AG09309 (cell line): ENCODE measurements at regions not wholly inside any gene's neighbourhood (a gene's known extent, or its start where the extent isn't known, plus 50 kb on each side); places are given as distances from the start of the nearest gene placed in this dataset.

ENCODE experiments used
- DNase-seq: peaks from one replicate; pipeline ENCODE4 v3.0.0-alpha.2; 2010; ENCODE audit warnings: low read depth
- H3K4me3 ChIP-seq: 2 replicates; pipeline ENCODE4 v1.5.1; 2011; ENCODE audit warnings: mild to moderate bottlenecking, low read depth, low read length, moderate library complexity; ENCODE audit not compliant: control insufficient read depth
- TF ChIP-seq, protein P1 (sequence below): IDR thresholded peaks from 2 replicates; pipeline ENCODE4 v1.5.1; 2011; ENCODE audit warnings: mild to moderate bottlenecking, low read depth, low read length, inconsistent platforms; ENCODE audit not compliant: insufficient read depth, control insufficient read depth; ENCODE audit errors: missing control alignments

DNA sequence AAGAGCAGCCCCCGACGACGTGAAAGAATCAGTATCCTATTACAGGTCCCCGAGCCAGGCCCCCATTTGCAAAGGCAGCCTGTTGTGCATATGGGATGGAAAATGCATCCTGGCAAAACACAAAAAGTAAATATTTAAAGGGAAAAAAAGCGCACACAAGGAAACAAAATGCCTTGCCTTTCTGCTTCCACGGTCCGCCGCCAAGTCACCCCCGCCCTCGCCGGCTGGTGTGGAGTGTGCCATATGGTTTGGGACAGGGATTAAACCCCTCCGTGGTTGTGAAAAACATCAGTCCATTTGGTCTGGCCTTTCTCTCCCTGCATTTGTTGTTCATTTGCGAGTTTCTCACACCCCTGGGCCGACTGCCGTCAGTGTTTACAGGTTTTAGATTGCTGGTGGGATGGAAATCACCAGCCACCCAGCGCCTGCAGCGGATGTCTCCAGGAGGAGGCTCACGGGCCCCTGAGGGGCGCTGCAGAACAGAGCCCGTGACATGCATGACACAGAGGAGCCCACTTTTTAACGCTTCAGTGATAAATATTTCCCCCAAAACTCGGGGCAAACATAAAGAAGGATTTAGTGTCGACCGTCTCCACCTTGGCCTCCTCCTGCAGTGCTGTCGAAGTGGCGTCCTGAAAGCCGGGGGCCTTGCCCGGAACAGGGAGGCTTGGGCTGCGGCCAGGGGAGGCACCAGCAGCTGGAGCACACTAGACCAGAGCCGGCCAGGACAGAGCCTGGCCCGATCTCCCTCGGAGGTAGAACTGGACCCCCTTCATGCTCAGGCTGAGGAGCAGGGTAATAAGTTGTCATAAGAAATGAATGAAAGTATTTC, 161.5 kb downstream of the HSD17B3 start:
- DNase-seq: no peak
- no peak overlapping the region for H3K4me3 ChIP-seq
- TF ChIP-seq, protein P1, sequence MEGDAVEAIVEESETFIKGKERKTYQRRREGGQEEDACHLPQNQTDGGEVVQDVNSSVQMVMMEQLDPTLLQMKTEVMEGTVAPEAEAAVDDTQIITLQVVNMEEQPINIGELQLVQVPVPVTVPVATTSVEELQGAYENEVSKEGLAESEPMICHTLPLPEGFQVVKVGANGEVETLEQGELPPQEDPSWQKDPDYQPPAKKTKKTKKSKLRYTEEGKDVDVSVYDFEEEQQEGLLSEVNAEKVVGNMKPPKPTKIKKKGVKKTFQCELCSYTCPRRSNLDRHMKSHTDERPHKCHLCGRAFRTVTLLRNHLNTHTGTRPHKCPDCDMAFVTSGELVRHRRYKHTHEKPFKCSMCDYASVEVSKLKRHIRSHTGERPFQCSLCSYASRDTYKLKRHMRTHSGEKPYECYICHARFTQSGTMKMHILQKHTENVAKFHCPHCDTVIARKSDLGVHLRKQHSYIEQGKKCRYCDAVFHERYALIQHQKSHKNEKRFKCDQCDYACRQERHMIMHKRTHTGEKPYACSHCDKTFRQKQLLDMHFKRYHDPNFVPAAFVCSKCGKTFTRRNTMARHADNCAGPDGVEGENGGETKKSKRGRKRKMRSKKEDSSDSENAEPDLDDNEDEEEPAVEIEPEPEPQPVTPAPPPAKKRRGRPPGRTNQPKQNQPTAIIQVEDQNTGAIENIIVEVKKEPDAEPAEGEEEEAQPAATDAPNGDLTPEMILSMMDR: no peak

DNA sequence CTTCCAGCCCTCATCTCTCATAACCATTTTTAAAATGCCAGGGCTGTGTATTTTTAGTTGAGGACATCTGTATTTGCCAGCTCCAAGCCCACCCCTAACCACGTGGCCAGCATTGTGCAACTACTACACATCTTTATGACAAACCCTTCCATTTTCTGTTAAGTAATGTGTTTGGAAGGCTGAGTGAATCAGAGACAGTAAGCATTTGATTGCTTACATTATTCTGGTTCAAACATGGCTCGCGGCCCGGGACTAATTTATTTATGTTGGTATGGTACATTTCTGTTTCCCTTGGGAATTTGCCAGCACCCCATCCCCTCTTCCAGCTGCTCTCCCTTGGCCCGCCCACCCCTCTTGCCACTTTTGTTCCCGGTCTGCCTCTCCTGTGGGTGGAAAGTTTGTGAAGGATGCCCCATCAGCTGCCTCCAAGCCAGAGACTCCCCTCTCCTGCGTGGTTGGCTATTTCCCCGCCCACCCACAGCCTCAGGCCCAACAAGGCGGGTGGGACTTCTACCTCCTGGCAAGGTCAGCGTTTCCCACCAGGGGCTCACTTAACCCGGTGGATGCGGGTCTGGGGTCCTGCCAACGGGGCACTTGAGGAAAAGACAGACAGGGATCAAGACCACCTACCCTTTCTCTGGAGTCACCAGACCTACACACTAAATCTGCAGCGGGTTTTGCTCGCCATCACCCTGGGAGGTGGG, 162.2 kb downstream of the HSD17B3 start:
- peak; percentile 53 for DNase-seq
- TF ChIP-seq, protein P1: no peak

DNA sequence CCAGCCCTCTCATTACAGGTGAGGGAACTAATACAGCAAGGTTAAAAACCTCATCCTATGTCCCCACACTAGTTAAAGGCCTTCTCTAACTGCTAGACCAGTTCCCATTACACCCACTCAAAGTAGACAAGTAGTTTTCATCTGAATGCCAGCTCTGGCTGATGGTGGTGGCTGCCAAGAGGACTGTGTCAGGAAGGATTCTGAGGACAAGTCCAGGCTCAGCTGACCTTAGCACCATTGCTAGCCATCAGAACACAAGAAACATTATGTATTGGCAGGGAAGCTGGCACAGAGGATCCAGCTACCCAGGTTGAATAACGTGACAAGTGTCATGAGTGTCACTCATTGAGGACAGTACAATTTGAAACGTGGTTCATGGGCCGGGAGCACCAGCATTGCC, 163.4 kb downstream of the HSD17B3 start:
- TF ChIP-seq, protein P1: no peak
- H3K4me3 ChIP-seq: no peak overlapping the region
- DNase-seq: no peak

More for the DNA sequence above, 162.2 kb downstream of the HSD17B3 start:
- no peak overlapping the region for H3K4me3 ChIP-seq

DNA sequence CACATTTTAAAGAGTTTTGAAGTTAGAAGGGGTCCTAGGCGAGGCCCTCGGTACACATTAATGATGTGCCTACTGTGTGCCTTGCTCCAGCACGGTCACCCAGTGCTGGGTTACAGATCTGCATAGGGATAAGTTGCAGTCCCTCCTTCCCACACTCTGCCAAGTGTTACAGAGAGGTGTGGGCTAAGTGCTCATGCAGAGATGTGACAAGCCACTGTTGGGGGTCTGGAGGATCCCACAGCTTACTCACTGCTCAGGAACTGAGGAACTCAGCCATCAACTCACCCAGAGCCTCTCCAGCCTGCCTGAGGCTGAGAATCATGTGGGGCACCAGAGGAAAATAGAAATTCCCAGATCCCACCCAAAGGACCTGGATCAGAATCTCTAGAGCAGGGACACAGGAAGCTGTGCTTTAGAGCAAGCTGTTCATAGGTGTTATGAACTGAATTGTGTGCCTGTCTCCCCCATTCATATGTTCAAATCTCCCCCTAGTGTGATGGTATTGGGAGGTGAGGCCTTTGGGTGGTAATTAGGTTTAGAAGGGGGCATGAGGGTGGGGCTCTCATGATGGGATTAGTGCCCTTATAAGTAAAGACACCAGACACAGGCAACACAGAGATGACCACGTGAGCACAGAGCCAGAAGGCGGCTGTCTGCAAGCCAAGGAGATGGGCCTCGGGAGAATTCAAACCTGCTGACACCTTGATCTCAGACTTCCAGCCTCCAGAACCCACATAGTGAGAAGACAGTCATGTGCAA, 164.1 kb downstream of the HSD17B3 start:
- TF ChIP-seq, protein P1: no peak
- peak overlapping the region; percentile 3; the same call in 1 of the 2 replicates for H3K4me3 ChIP-seq
- no peak for DNase-seq

DNA sequence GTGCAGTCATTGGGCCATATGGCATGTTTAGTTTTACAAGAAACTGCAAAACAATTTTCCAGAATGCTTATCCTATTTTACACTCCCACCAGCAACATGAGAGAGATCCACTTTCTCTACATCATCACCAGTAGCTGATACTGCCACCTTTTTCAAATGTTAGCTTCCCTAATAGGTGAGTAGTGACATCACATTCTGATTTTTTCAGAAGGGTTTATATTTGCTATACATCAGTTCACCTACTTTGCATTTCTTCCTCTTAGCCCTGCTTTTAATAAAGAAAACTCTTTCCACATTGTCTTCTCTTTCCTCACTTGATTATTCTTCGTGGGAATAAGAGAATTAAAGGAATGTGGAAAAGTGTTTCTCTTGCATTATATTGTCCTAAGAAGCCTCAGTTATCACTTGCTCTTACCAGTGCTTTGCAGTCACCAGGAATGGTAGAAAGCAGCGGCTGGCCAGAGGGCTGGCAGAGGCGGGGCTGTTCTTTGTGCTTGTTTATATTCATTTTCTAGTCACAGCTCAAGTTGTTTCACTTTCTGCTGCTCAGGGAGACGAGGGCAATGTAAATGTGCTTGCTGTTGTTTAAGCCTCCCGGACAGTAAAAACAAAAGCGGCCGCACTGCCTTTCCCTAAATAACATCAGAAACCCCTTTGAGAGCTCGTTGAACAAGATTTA, 164.8 kb downstream of the HSD17B3 start:
- peak; percentile 14 for DNase-seq
- peak overlapping the region; percentile 3 for H3K4me3 ChIP-seq
- TF ChIP-seq, protein P1: no peak

DNA sequence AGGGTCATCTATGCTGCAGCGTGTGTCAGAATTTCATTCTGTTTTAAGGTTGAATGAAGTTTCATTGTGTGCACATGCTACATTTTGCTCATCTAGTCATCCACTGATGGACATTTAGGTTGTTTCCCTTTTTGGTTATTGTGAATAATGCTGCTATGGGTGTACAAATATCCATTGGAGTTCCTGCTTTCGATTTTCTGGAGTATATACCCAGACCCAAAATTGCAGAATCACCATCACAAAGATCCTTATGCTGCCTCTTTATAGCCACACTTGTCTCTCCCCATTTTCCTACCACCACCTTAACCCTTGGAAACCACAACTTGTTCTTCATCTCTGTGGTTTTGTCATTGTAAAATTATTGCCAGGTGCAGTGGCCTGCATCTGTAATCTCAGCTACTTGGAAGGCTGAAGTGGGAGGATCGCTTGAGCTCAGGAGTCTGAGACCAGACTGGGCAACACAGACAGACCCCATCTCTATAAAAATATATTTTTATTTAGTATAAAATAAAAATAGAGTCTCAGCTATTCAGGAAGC, 166.2 kb downstream of the HSD17B3 start:
- no peak overlapping the region for H3K4me3 ChIP-seq
- TF ChIP-seq, protein P1: no peak
- DNase-seq: no peak
